ENCODE measurements at regions not wholly inside any gene's neighbourhood (a gene's known extent, or its start where the extent isn't known, plus 50 kb on each side); places are given as distances from the start of the nearest gene placed in this dataset.

DNA sequence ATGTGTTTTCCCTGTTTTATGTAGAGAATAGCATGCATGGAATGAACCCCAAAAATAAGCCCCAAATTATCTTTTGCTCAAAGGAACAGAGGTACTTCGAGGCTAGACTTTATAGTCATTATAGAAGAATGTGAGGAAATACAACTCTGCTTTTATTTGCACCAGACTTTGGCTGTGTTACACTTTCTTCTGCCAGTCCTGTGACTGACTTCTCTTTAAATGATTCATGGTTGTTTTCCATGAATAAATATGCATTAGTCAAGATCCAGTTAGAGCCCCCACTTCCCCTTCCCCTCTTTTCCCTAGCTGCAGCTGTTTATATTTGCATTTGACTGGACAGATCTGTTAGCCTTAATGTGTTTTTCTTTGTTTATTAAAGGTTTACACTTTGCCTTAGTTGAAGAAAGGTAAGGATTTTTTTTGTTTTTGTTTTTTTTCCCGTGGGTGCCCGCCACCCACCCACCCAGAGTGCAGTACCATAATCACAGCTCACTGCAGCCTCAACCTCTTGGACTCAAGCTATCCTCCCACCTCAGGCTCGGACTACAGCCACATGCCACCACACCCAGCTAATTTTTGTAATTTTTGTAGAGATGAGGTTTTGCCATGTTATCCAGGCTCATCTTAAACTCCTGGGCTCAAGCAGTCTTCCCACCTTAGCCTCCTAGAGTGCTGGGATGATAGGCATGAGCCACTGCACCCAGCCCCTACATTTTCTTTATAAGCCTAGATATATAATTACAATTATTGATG lies 152.6 kb downstream of the CYB561 start:
- H2AFZ ChIP-seq: no peak overlapping the region
- Mint-ChIP-seq H3K9me3 (peaks cover 15% of the 10 kb centered on the region), H3K4me1 (peaks cover 30% of the 10 kb centered on the region), H3K36me3 (ENCODE audit: low read depth) (peaks cover 12% of the 10 kb centered on the region; the same call in 2 of the 3 replicates), H3K4me3 (no peak overlapping the region), H3K27me3 (ENCODE audit: insufficient read depth, low read depth, poor library complexity) (no peaks in the 10 kb centered on the region), H3K27ac (no peak overlapping the region)
- peaks cover 38% of the 10 kb centered on the region for H3K4me1 ChIP-seq (ENCODE audit: insufficient read depth)
- 0 out of 2 replicates have a peak, but pooled peaks cover 5% of the 10 kb centered on the region for H3K9me2 ChIP-seq (ENCODE audit: insufficient read depth)
- ATAC-seq (no peak), DNase-seq (ENCODE audit: low spot score) (no peak)
- H4K20me1 ChIP-seq (replicated peaks; ENCODE audit: insufficient read depth): no peaks in the 10 kb centered on the region
- no peak overlapping the region for H3K27ac ChIP-seq (ENCODE audit: low read depth)
- H3K4me3 ChIP-seq: no peak overlapping the region
- H3K27me3 ChIP-seq (ENCODE audit: insufficient read depth): no peaks in the 10 kb centered on the region
- H3K79me2 ChIP-seq (replicated peaks; ENCODE audit: insufficient read depth): no peaks in the 10 kb centered on the region
- no peaks in the 10 kb centered on the region for H3F3A ChIP-seq (replicated peaks; ENCODE audit: low read depth)
- H3K36me3 ChIP-seq (ENCODE audit: insufficient read depth): no peaks in the 10 kb centered on the region; the same call in 1 of the 2 replicates
- TF ChIP-seq, protein P1, sequence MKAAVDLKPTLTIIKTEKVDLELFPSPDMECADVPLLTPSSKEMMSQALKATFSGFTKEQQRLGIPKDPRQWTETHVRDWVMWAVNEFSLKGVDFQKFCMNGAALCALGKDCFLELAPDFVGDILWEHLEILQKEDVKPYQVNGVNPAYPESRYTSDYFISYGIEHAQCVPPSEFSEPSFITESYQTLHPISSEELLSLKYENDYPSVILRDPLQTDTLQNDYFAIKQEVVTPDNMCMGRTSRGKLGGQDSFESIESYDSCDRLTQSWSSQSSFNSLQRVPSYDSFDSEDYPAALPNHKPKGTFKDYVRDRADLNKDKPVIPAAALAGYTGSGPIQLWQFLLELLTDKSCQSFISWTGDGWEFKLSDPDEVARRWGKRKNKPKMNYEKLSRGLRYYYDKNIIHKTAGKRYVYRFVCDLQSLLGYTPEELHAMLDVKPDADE (IDR thresholded peaks at IDR 0.05): no peak
- no peak for TF ChIP-seq ZNF331 (CRISPR knock-in tag; IDR thresholded peaks at IDR 0.05; ENCODE audit: low read depth)
- no peak for TF ChIP-seq JUNB (IDR thresholded peaks at IDR 0.05; ENCODE audit: unreplicated experiment)
- TF ChIP-seq STAT1 (IDR thresholded peaks at IDR 0.05; ENCODE audit: unreplicated experiment): no peak
- TF ChIP-seq CREB1 (CRISPR knock-in tag; IDR thresholded peaks at IDR 0.05; ENCODE audit: low read depth): no peak
- TF ChIP-seq ZNF462 (CRISPR knock-in tag; IDR thresholded peaks at IDR 0.05): no peak
- TF ChIP-seq NANOG (IDR thresholded peaks at IDR 0.05; ENCODE audit: borderline replicate concordance): no peak
- TF ChIP-seq, protein P2, sequence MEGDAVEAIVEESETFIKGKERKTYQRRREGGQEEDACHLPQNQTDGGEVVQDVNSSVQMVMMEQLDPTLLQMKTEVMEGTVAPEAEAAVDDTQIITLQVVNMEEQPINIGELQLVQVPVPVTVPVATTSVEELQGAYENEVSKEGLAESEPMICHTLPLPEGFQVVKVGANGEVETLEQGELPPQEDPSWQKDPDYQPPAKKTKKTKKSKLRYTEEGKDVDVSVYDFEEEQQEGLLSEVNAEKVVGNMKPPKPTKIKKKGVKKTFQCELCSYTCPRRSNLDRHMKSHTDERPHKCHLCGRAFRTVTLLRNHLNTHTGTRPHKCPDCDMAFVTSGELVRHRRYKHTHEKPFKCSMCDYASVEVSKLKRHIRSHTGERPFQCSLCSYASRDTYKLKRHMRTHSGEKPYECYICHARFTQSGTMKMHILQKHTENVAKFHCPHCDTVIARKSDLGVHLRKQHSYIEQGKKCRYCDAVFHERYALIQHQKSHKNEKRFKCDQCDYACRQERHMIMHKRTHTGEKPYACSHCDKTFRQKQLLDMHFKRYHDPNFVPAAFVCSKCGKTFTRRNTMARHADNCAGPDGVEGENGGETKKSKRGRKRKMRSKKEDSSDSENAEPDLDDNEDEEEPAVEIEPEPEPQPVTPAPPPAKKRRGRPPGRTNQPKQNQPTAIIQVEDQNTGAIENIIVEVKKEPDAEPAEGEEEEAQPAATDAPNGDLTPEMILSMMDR (conservative IDR thresholded peaks at IDR 0.05; ENCODE audit: low read depth in 2 of 2): no peak
- TF ChIP-seq EZH2phosphoT487 (IDR thresholded peaks at IDR 0.05; ENCODE audit: unreplicated experiment): no peak
- H3K4me2 ChIP-seq: no peak overlapping the region
